Astrocyte (in vitro differentiated cells and primary cell): ENCODE measurements at regions not wholly inside any gene's neighbourhood (a gene's known extent, or its start where the extent isn't known, plus 50 kb on each side); places are given as distances from the start of the nearest gene placed in this dataset.

Experiments
- DNase-seq: peaks from one replicate; pipeline ENCODE4 v3.0.0-alpha.2; 2010; ENCODE audit warnings: low read depth
- FAIRE-seq: peaks from 2 replicates; lab custom pipeline; 2011; peaks lifted over from hg19 to GRCh38; lab: Jason Lieb, UNC
- H2AFZ ChIP-seq: 2 replicates; pipeline ENCODE4 v1.6.0; 2012; ENCODE audit warnings: low read depth, low read length, inconsistent platforms
- H3K27ac ChIP-seq: 2 replicates; pipeline ENCODE4 v1.5.1; 2011; ENCODE audit warnings: low read depth, low read length, inconsistent platforms
- H3K27me3 ChIP-seq: 2 replicates; pipeline ENCODE4 v1.6.0; 2011; ENCODE audit warnings: low read length, inconsistent platforms; ENCODE audit not compliant: insufficient read depth
- H3K36me3 ChIP-seq: 2 replicates; pipeline ENCODE4 v1.5.1; 2011; ENCODE audit warnings: low read length, inconsistent platforms; ENCODE audit not compliant: insufficient read depth
- H3K4me1 ChIP-seq: 2 replicates; pipeline ENCODE4 v1.5.1; 2011; ENCODE audit warnings: low read length, inconsistent platforms; ENCODE audit not compliant: insufficient read depth
- H3K4me2 ChIP-seq: 2 replicates; pipeline ENCODE4 v1.6.0; 2012; ENCODE audit warnings: low read length, inconsistent platforms
- H3K4me3 ChIP-seq: 2 replicates; pipeline ENCODE4 v1.5.1; 2011; ENCODE audit warnings: low read depth, mild to moderate bottlenecking, low read length, inconsistent platforms; ENCODE audit not compliant: insufficient read depth
- H3K79me2 ChIP-seq: 2 replicates; pipeline ENCODE4 v1.6.0; 2012; ENCODE audit warnings: mild to moderate bottlenecking, low read length, inconsistent platforms; ENCODE audit not compliant: insufficient read depth
- H3K9ac ChIP-seq: 2 replicates; pipeline ENCODE4 v1.6.0; 2012; ENCODE audit warnings: mild to moderate bottlenecking, low read length, inconsistent platforms
- H3K9me3 ChIP-seq: 2 replicates; pipeline ENCODE4 v1.5.1; 2012; ENCODE audit warnings: low read depth, mild to moderate bottlenecking, low read length, inconsistent platforms; ENCODE audit not compliant: insufficient read depth
- H4K20me1 ChIP-seq: 2 replicates; pipeline ENCODE4 v1.6.0; 2012; ENCODE audit warnings: low read length, inconsistent platforms; ENCODE audit not compliant: insufficient read depth
- H3K27ac Mint-ChIP-seq: one replicate; pipeline ENCODE4 v1.8.0; 2021; ENCODE audit warnings: mild to moderate bottlenecking, mixed read lengths; ENCODE audit not compliant: unreplicated experiment
- H3K27me3 Mint-ChIP-seq: one replicate; pipeline ENCODE4 v1.8.0; 2021; ENCODE audit warnings: low read depth, mixed read lengths; ENCODE audit not compliant: unreplicated experiment
- H3K36me3 Mint-ChIP-seq: one replicate; pipeline ENCODE4 v1.8.0; 2021; ENCODE audit warnings: low read depth, mixed read lengths; ENCODE audit not compliant: unreplicated experiment
- H3K4me1 Mint-ChIP-seq: one replicate; pipeline ENCODE4 v1.8.0; 2021; ENCODE audit warnings: low read depth, mixed read lengths; ENCODE audit not compliant: unreplicated experiment
- H3K4me3 Mint-ChIP-seq: one replicate; pipeline ENCODE4 v1.8.0; 2021; ENCODE audit warnings: mild to moderate bottlenecking, moderate library complexity, mixed read lengths; ENCODE audit not compliant: unreplicated experiment
- H3K9me3 Mint-ChIP-seq: one replicate; pipeline ENCODE4 v1.8.0; 2021; ENCODE audit warnings: mild to moderate bottlenecking, mixed read lengths; ENCODE audit not compliant: unreplicated experiment
- EZH2 ChIP-seq: IDR thresholded peaks from 2 replicates; pipeline ENCODE4 v1.6.1; 2012; ENCODE audit warnings: mild to moderate bottlenecking, low read length, inconsistent platforms; ENCODE audit not compliant: insufficient read depth
- TF ChIP-seq, protein P1 (sequence below): IDR thresholded peaks from 2 replicates; pipeline ENCODE4 v1.5.1; 2011; ENCODE audit warnings: low read depth, mild to moderate bottlenecking, inconsistent platforms, low read length, moderate library complexity; ENCODE audit not compliant: insufficient read depth

DNA sequence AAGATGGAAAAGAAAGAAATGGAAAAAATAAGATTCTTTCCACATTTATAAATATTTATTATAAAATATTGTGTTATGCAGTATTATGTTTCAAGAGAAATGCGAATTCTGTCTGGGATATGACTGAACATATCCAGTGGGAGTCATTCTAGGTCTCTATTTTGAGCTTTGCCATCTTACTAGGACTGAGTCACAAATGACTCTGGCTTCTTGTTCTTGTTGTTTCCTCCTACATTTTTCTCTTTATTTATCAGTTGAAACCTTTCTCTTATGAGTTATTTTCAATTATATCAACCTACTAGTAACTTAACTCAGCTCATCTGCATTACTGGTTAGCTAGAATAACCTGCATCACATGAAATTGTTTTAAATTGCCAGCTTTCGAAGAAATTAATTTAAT lies 1247.3 kb downstream of the SLITRK1 start:
- no peaks in the 10 kb centered on the region for H3K27me3 Mint-ChIP-seq
- Histone ChIP-seq H3K36me3 (no peaks in the 10 kb centered on the region), H2AFZ (no peak overlapping the region), H3K79me2 (no peaks in the 10 kb centered on the region), H3K27me3 (no peaks in the 10 kb centered on the region), H3K4me3 (no peak overlapping the region), H4K20me1 (no peaks in the 10 kb centered on the region), H3K9ac (no peak overlapping the region), H3K9me3 (no peaks in the 10 kb centered on the region), H3K27ac (no peak overlapping the region), H3K4me2 (no peak overlapping the region), H3K4me1 (no peaks in the 10 kb centered on the region)
- DNase-seq, result no peak
- no peaks in the 10 kb centered on the region for H3K4me1 Mint-ChIP-seq
- no peaks in the 10 kb centered on the region for H3K9me3 Mint-ChIP-seq
- H3K27ac Mint-ChIP-seq, result no peak overlapping the region
- TF ChIP-seq, protein P1, sequence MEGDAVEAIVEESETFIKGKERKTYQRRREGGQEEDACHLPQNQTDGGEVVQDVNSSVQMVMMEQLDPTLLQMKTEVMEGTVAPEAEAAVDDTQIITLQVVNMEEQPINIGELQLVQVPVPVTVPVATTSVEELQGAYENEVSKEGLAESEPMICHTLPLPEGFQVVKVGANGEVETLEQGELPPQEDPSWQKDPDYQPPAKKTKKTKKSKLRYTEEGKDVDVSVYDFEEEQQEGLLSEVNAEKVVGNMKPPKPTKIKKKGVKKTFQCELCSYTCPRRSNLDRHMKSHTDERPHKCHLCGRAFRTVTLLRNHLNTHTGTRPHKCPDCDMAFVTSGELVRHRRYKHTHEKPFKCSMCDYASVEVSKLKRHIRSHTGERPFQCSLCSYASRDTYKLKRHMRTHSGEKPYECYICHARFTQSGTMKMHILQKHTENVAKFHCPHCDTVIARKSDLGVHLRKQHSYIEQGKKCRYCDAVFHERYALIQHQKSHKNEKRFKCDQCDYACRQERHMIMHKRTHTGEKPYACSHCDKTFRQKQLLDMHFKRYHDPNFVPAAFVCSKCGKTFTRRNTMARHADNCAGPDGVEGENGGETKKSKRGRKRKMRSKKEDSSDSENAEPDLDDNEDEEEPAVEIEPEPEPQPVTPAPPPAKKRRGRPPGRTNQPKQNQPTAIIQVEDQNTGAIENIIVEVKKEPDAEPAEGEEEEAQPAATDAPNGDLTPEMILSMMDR, result no peak
- no peak for TF ChIP-seq EZH2
- FAIRE-seq, result no peak
- no peaks in the 10 kb centered on the region for H3K36me3 Mint-ChIP-seq
- H3K4me3 Mint-ChIP-seq, result no peak overlapping the region

- TF ChIP-seq, protein P1, result no peak
- TF ChIP-seq EZH2, result no peak
- H3K4me1 Mint-ChIP-seq, result no peaks in the 10 kb centered on the region
- FAIRE-seq, result no peak
Measured at GRCh38 chr13:82627183-82627582, 1255.1 kb downstream of the SLITRK1 start.

GRCh38 chr13:82625717-82626116 lies 1256.6 kb downstream of the SLITRK1 start:
- H3K4me3 Mint-ChIP-seq, result no peak overlapping the region
- H3K27me3 Mint-ChIP-seq, result no peaks in the 10 kb centered on the region
- Histone ChIP-seq H3K79me2 (no peaks in the 10 kb centered on the region), H2AFZ (no peak overlapping the region), H3K36me3 (no peaks in the 10 kb centered on the region), H3K4me3 (no peak overlapping the region), H3K9ac (no peak overlapping the region), H4K20me1 (no peaks in the 10 kb centered on the region), H3K27ac (no peak overlapping the region), H3K9me3 (no peaks in the 10 kb centered on the region), H3K4me2 (no peak overlapping the region), H3K27me3 (no peaks in the 10 kb centered on the region), H3K4me1 (no peaks in the 10 kb centered on the region)
- no peaks in the 10 kb centered on the region for H3K4me1 Mint-ChIP-seq
- no peak for FAIRE-seq
- TF ChIP-seq, protein P1, result no peak
- no peak for DNase-seq
- H3K36me3 Mint-ChIP-seq, result no peaks in the 10 kb centered on the region
- no peaks in the 10 kb centered on the region for H3K9me3 Mint-ChIP-seq
- H3K27ac Mint-ChIP-seq, result no peak overlapping the region

More at GRCh38 chr13:82627183-82627582, 1255.1 kb downstream of the SLITRK1 start:
- DNase-seq, result peak; percentile 67
- H3K27me3 Mint-ChIP-seq, result no peaks in the 10 kb centered on the region
- Histone ChIP-seq H3K9ac (no peak overlapping the region), H3K36me3 (no peaks in the 10 kb centered on the region), H2AFZ (no peak overlapping the region), H3K27ac (no peak overlapping the region), H3K4me2 (no peak overlapping the region), H3K9me3 (no peaks in the 10 kb centered on the region), H3K27me3 (no peaks in the 10 kb centered on the region), H4K20me1 (no peaks in the 10 kb centered on the region), H3K4me1 (no peaks in the 10 kb centered on the region), H3K4me3 (no peak overlapping the region), H3K79me2 (no peaks in the 10 kb centered on the region)
- H3K4me3 Mint-ChIP-seq, result no peak overlapping the region
- H3K36me3 Mint-ChIP-seq, result no peaks in the 10 kb centered on the region
- no peaks in the 10 kb centered on the region for H3K9me3 Mint-ChIP-seq
- H3K27ac Mint-ChIP-seq, result no peak overlapping the region
